Stimulated activated CD4-positive, alpha-beta T cell treated with anti-CD3 and anti-CD28 coated beads, Interleukin-1b, Interleukin-23, amount 100 ng/mL, for 24 hours (primary cell): ENCODE measurements at regions not wholly inside any gene's neighbourhood (a gene's known extent, or its start where the extent isn't known, plus 50 kb on each side); places are given as distances from the start of the nearest gene placed in this dataset.
A peak's percentile ranks its signal among the peaks of the same experiment; 100 is the strongest.

Experiments
- DNase-seq, 4 experiments: peaks; one replicate each; pipeline ENCODE4 v3.0.0-alpha.2; 2020; ENCODE audit warnings: low read depth in 4 of 4, low spot score in 1 of 4

- DNase-seq, result no peak
Observed at GRCh38 chr2:106572541-106573450, 85.6 kb downstream of the CD8B2 start.

DNA sequence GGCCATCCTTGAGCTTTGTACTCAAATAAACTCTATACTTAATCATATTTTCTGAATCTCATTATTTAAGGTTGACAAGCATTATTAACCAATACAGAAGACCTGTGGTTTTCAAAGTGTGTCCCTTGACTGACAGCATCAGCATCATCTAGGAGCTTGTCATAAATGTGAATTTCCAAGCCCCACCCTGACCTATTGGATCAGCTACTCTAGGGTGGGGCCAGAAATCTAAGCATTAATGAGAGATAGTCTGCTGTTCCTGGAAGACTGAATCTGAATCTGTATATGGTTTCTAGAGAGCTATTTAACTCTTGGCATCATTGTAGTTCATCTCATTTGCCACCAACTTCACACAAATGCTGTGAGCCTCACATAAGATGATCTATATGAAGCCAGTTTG, 86.6 kb downstream of the CD8B2 start:
- DNase-seq, result no peak

GRCh38 chr2:106575955-106576354, 88.8 kb downstream of the CD8B2 start:
- DNase-seq, result no peak

- DNase-seq, result no peak
Observed at GRCh38 chr2:106577255-106577651, 90.1 kb downstream of the CD8B2 start.

GRCh38 chr2:106579750-106580197, 92.6 kb downstream of the CD8B2 start:
- no peak for DNase-seq

DNA sequence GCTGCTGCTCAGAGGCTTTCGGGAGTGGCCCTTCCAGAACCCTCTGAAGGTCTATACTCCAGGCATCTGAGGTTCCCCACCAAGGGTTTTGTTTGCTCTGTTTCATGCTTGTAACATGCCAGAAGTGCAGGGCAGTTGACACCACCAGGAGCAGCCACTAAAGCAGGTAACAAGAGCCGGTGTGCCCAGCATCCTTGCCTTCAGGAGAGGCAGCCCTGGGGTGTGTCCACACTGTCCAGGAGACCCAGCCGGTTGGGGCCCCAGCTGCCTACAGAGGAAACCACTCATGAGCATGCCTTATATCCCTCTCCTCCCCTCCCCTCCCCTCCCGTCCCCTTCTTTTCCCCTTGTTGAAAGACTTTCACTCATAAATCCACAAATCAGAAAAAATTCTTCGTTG, 93.1 kb downstream of the CD8B2 start:
- DNase-seq, result no peak

DNA sequence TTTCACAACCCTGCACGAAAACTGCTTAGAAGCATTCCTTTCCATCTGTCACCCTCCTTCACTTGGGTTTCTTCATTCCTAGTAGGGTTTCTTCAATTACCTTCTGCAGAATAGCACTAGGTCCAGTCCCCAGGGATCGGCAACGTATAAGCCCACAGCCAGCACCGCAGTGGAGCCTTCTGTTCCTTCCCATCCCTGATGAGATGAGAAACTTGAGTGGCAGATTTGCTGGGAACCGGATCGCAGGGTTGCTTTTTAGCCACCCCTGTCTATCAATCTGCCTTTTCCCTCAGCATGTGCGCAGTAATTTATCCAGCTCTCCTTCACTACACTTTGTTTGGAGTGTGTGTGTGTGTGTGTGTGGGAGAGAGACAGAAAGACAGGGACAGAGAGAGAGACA, 94.2 kb downstream of the CD8B2 start:
- DNase-seq, result no peak

- DNase-seq, result no peak
Observed at GRCh38 chr2:106581755-106582147, 94.6 kb downstream of the CD8B2 start.

GRCh38 chr2:106582148-106583143, 95.3 kb downstream of the CD8B2 start:
- DNase-seq, result peak; percentile 17 to 49 (median 31)

DNA sequence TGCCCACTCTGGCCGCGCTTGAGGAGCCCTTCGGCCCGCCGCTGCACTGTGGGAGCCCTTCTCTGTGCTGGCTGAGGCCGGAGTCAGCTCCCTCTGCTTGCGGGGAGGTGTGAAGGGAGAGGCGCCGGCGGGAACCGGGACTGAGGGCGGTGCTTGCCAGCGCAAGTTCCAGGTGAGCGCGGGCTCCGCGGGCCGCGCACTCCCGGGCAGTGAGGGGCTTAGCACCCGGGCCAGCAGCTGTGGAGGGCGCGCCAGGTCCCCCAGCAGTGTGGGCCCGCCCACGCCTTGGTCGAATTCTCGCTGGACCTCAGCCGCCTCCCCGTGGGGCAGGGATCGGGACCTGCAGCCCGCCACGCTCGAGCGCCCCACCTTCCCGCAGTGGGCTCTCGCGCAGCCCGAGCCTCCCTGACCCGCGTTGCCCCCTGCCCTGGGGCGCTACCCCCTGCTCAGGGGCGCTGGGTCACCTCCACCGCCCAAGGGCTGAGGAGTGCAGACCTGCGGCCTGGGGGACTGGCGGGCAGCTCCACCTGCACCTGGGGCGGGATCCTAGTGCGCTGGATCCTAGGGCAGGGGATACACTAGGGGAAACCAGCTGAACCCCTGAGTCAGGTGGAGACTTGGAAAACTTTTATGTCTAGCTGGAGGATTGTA, 97.3 kb downstream of the CD8B2 start:
- DNase-seq, result no peak

- no peak for DNase-seq
Observed at GRCh38 chr2:106596844-106597243, 109.7 kb downstream of the CD8B2 start.

DNA sequence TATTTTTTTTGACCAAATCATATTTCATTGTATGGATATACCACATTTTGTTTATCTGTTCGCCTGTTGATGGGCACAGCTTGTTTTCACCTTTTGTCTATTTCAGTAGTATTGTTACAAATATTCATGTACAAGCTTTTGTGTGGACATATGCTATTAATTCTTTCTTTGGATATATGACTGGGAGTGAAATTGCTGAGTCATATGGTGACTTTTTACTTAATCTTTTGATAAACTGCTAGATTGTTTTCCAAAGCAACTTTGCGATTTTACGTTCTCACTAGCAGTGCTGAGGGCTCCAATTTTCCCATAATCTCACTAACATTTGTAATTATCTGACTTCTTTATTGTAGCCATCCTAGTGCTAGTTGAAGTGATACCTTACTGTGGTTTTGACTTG, 112.4 kb downstream of the CD8B2 start:
- DNase-seq, result no peak

DNA sequence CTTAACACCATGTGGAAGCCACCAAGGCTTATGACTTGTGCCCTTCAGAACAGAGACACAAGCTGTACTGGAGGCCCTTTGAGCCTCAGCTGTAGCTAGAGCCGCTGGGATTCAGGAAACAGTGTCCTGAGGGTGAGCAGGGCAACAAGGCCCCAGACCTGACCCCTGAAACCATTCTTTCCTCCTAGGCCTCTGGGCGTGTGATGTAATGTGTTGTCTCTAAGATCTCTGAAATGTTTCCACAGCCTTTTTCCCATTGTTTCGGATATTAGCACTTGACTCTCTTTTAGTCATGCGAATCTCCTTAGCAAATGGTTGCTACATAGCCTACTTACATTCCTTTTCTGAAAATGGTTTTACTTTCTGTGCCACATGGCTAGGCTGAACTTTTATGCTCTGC, 114.9 kb downstream of the CD8B2 start:
- no peak for DNase-seq

- DNase-seq, result no peak
Observed at GRCh38 chr2:106606652-106607051, 119.5 kb downstream of the CD8B2 start.

DNA sequence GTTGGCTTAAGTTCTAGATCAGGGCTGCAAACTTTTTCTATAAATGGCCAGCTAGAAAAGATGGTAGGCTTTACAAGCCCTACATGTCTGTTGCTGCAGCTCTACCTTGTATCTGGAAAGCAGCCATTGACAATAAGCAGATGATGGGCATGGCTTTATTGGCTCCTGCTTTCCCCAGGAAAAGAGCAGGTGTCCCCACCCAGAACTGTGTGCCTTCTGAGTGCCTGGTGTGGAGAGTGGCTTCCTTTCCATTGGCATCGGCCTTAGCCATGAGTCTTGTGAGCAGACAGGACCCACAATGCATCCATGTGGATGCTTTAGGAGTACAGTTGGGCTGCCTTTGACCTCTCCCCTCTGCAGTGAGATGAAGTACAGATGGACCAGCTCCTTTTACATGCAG, 120.2 kb downstream of the CD8B2 start:
- no peak for DNase-seq

DNA sequence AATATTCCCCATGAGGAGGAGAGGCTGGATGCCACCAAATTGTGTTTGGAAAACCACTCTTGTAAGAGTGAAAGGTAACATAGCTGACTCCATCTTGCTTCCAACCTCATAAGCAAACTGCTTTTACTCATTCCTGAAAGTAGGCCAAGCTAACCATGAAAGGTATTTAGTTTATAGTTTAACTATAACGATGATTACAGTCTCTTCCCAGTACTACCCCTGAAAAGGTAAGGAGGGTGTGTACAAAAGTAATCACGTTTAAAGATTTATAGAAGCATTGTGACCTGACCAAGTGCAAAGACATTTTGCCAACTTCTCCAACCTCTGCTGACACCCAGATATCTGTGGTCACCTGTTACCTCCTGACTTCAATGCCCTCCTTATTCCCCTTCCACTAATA, 122.6 kb downstream of the CD8B2 start:
- no peak for DNase-seq

GRCh38 chr2:106614511-106615291, 127.5 kb downstream of the CD8B2 start:
- DNase-seq, result no peak

GRCh38 chr2:106618614-106619013, 131.4 kb downstream of the CD8B2 start:
- no peak for DNase-seq

DNA sequence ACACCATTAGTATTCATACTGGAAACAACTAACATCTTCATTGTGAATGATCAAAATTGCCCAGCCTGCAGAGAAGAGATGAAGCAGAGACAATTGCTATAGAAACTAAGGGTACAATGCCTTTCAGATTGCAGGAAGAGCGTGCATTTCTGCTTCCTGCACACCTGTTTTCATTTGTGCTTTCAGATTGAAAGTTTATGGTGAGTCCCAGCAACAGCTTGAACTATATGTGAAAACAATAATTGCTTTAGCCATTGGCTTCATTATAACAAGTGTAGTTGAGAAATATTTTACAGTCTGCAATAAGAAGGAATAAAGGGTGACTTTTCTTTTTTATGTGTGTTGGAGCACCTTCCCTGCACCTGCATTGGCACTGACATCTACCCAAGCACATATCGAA, 136.3 kb downstream of the CD8B2 start:
- DNase-seq, result no peak

DNA sequence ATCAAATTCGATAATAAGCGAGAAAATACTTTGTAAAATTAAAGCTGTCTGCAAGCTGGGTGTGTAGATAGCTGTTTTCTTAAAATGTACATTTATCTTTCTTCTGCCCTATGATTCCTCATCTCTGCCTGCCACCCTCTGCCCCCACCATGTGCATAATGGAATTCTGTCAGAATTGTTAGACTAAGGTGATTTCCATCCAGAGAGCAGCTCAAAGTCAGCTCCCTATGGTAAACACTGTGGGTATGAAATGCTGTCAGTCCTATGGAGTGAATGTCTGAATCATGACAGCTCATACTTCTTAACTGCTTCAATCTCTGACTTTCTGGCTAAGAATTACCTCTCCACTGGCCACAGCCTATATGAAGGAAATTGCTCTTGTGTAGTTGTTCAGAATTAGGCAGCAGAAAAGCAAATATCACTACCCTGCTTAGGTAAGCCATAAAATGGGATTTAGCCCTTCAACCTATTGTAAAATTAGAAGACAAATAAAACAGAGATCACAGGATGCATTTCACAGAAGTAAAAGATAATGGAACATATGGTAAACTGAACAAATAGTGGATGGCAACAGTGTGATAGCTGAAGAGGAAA, 137.7 kb downstream of the CD8B2 start:
- DNase-seq, result no peak
